Calu3 (cell line): ENCODE measurements at regions not wholly inside any gene's neighbourhood (a gene's known extent, or its start where the extent isn't known, plus 50 kb on each side); places are given as distances from the start of the nearest gene placed in this dataset.

Source experiments
- BruUV-seq: library from RNA; stranded (reverse); fragments of 400-500 nt; replicated peaks from 2 replicates; lab custom pipeline; 2021; lab: Mats Ljungman, UMichigan
- CTCF ChIA-PET: fragments of 300-600 bp; sonication (Branson Sonifier 250); formaldehyde crosslinking; loops from one replicate; lab custom pipeline; 2022; ENCODE audit warnings: antibody characterized with exemption; lab: Charles Lee
- DNase-seq: peaks from one replicate; pipeline ENCODE4 v3.0.0; 2022
- H3K27ac Mint-ChIP-seq: one replicate; pipeline ENCODE4 v1.8.0; 2022; ENCODE audit warnings: mixed read lengths; ENCODE audit not compliant: unreplicated experiment
- H3K27me3 Mint-ChIP-seq: one replicate; pipeline ENCODE4 v1.8.0; 2022; ENCODE audit warnings: mixed read lengths; ENCODE audit not compliant: unreplicated experiment
- H3K36me3 Mint-ChIP-seq: one replicate; pipeline ENCODE4 v1.8.0; 2022; ENCODE audit warnings: mild to moderate bottlenecking, moderate library complexity, mixed read lengths; ENCODE audit not compliant: insufficient read depth, unreplicated experiment
- H3K4me1 Mint-ChIP-seq: one replicate; pipeline ENCODE4 v1.8.0; 2022; ENCODE audit warnings: mild to moderate bottlenecking, low read depth, mixed read lengths; ENCODE audit not compliant: unreplicated experiment
- H3K4me3 Mint-ChIP-seq: one replicate; pipeline ENCODE4 v1.8.0; 2022; ENCODE audit warnings: mild to moderate bottlenecking, low read depth, moderate library complexity, mixed read lengths; ENCODE audit not compliant: unreplicated experiment
- H3K9me3 Mint-ChIP-seq: one replicate; pipeline ENCODE4 v1.8.0; 2022; ENCODE audit warnings: low read depth, mixed read lengths; ENCODE audit not compliant: unreplicated experiment
- CTCF ChIP-seq: fragments of 200-600 bp; IDR thresholded peaks from one replicate; pipeline ENCODE4 v1.8.0; 2022; ENCODE audit warnings: antibody characterized with exemption; ENCODE audit not compliant: unreplicated experiment
- intact Hi-C: fragments of 100-400 bp; cut with micrococcal nuclease; formaldehyde crosslinking; loops from one replicate; pipeline ENCODE4 v1.10.0; 2022; ENCODE audit not compliant: unreplicated experiment

GRCh38 chr22:22788460-22789037, 99.1 kb upstream of the IGLL5 start:
- Mint-ChIP-seq H3K27me3 (peaks cover 66% of the 10 kb centered on the region), H3K4me1 (no peaks in the 10 kb centered on the region), H3K4me3 (no peak overlapping the region), H3K9me3 (no peaks in the 10 kb centered on the region), H3K36me3 (no peaks in the 10 kb centered on the region), H3K27ac (no peak overlapping the region)
- no TSS peak for BruUV-seq
- no peak for TF ChIP-seq CTCF
- intact Hi-C loops, result no loop called here
- no peak for DNase-seq
- CTCF ChIA-PET, result interaction anchor here (1.1 to 2.6 kb wide), 8 partner anchors 17 to 168 kb away, joined by 3 to 29 read pairs (median 6); no protein-coding TSS in a partner anchor

- no peak for TF ChIP-seq CTCF
- no peaks in the 10 kb centered on the region for H3K36me3 Mint-ChIP-seq
- no peak for DNase-seq
- H3K4me3 Mint-ChIP-seq, result no peak overlapping the region
- no peak overlapping the region for H3K27ac Mint-ChIP-seq
- no TSS peak for BruUV-seq
- H3K27me3 Mint-ChIP-seq, result peaks cover 62% of the 10 kb centered on the region
- CTCF ChIA-PET, result interaction anchor here (1.1 to 2.6 kb wide), 4 partner anchors 9 to 94 kb away, joined by 3 to 29 read pairs (median 12); no protein-coding TSS in a partner anchor
- H3K9me3 Mint-ChIP-seq, result no peaks in the 10 kb centered on the region
- intact Hi-C loops, result no loop called here
- H3K4me1 Mint-ChIP-seq, result no peaks in the 10 kb centered on the region
Observed at GRCh38 chr22:22789233-22789921, 98.2 kb upstream of the IGLL5 start.

- Mint-ChIP-seq H3K36me3 (no peaks in the 10 kb centered on the region), H3K27ac (no peak overlapping the region)
Observed at GRCh38 chr22:22789922-22790845, 97.4 kb upstream of the IGLL5 start.

More at GRCh38 chr22:22789922-22790845, 97.4 kb upstream of the IGLL5 start:
- intact Hi-C loops, result no loop called here
- no peak overlapping the region for H3K4me3 Mint-ChIP-seq
- no TSS peak for BruUV-seq
- H3K4me1 Mint-ChIP-seq, result no peaks in the 10 kb centered on the region
- no peaks in the 10 kb centered on the region for H3K9me3 Mint-ChIP-seq
- peaks cover 54% of the 10 kb centered on the region for H3K27me3 Mint-ChIP-seq
- no peak for TF ChIP-seq CTCF
- CTCF ChIA-PET, result interaction anchor here (1.2 to 2.6 kb wide), 3 partner anchors 8 to 94 kb away, joined by 3 to 29 read pairs (median 17); no protein-coding TSS in a partner anchor
- no peak for DNase-seq
